NCI-H2196 treated with DMSO at 0.1 percent for 48 hours (cell line): ENCODE measurements at regions not wholly inside any gene's neighbourhood (a gene's known extent, or its start where the extent isn't known, plus 50 kb on each side); places are given as distances from the start of the nearest gene placed in this dataset.

Experiments
- DNase-seq: peaks from one replicate; lab custom pipeline; 2025; ENCODE audit not compliant: unreplicated experiment; lab: John Stamatoyannopoulos, UW

DNA sequence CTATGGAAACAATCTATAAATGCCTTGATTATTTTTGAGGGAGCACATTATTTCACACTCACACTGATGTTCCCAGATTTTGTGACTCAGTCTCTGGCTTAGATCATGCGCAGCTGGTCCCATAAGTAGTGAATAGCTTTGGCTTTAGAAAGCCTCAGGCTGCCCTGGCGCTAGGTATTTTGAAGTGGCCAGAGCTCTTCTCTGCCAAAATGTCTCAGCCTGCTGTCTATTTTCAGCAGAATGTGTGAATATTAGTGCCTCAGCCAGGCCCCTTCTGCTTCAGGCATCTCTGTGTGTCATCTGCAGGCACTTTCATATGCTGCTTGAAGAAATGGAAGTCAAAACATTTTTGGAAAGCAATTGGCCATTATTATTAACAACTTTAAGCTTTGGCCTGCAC lies 931.0 kb upstream of the INTU start:
- DNase-seq = no peak

DNA sequence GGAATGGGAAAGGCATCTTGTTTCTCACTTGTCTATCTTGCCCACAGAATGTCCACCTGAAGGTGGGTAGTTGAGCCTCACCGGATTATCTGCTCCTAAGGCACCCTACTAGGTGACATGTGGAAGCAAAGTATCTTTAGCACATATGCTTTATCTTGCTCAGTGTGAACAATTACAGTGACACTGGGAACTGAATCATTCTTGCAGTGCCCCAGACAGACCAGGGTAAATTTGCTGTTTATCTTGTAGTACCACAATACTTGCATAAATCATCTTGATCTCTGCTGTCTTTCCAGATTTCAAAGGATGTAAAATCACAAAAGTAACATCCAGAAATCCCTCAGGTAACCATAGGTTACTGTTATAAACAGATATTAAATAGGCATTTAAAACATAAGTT lies 930.0 kb upstream of the INTU start:
- DNase-seq = no peak

DNA sequence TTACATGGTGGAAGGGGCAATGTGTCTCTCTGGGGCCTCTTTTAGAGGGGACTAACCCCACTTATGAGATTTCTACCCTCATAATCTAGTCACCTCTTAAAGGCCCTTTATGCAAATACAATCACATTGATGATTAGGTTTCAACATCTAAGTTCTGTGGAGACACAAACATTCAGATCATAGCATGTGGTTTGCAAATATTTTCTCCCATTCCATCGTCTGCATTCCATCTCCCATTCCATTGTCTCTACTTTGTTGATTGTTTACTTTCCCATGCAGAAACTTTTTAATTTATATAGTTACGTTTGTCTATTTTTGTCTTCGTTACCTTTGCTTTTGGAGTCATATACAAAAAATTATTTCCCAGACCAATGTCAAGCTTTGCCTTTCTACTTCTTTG lies 927.5 kb upstream of the INTU start:
- no peak for DNase-seq

DNA sequence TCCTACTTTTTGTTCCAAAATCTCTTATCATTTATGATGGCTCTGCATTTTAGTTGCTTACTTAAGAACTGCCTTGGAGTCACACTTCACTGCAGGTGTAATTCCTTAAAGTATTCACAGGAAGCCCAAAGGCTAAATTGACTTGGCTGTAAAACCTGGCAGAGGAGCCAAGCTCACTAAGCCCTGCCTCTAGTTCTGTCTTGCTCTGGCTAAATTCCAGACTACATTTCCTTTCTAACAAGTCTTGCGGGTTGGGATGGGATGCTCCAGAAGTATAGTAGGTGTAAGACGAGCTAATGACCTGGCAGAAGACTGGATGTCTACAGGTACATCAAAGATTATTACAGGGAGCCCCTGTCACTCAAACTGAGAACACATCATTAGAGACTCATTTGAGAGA lies 924.0 kb upstream of the INTU start:
- DNase-seq = no peak

DNA sequence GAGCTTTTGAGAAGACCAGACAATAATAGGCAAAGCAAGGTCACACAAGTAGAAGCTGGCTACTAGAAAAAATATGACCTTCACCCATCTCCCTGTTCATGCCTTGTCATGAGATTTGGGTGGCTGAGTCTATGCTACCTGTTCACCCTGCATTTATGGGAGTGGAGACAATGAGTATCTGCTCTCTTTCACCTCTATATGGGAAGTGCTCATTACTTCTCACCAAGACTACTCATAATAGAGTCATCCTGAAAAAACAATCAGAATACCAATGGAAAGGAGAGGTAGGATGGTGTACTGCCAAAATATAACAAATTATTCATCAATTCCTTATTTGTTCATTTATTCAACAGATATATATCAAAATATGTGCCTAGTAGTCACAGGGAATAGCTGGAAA lies 921.8 kb upstream of the INTU start:
- no peak for DNase-seq

DNA sequence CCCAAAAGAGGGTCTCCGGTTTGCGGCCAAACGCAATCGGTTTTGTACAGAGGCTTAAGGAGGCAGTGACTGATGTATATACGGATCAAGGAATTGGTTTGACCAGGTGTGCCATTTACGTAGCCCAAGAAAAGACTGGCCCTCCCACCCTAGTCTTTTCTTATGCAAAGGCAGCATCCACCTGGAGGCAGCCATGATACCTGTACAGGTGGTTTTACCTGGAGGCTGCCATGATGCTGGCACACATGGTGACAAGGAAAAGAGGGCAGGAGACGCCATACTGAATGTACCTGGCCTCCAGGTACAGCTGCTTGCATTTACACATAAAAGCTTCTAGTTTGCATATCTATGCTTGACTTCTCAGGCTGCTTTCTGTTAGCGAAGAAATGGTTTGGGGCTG lies 917.7 kb upstream of the INTU start:
- DNase-seq = no peak

DNA sequence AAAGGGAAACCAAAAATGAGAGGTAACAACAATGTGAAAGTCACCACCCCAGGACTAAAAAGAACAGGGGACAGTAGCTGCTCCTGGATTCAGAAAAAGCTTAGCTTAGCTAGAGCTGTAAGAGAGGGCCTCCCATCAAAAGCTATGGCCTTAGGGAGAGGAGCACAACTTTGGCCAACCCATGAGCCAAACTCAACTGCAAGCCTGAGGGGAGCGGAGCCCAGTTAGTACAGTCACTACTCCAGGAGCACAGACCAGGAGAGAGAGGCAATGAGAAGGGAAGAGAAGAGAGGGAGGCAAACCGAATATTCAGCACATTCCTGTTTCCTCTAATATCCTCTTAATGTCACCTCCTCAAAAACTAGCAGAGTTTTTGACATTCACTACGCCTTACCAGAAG lies 917.1 kb upstream of the INTU start:
- DNase-seq = no peak

DNA sequence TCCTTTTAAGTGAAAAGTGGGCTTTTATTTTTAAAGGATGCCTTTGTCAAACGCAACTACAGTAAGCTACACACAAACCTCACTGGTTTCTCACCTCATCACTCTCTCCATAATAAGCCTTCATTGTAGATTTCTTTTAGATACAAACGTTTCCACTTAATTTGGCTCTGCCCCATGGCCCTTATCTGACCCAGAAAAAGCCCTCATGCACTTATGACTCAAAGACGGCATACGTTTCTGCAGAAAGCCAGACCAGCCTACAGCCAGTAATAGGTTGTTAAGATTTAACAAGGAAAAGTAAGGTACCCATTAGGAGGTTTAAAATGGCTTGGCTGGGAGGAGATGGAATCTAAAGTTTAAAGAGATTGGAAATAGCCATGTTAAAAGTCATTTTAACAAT lies 914.6 kb upstream of the INTU start:
- DNase-seq = no peak

DNA sequence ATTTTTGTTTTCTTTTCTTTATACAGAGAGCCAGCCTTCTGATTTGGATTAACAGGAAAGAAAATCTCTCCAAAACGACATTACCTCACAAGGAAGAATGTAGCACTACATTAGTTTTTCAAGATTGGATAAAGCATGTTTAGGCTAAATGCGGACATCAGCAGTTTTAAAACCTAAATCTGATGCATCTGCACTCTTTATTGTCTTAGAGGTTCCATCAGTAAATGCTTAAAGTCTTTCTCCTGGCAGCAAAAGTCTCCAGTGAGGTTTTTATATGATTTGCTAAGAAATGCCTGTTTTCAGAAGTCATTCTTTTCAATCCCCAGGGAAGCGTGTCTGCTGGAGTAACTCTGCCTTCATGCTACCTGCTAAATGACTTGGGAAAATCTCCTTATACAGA lies 912.9 kb upstream of the INTU start:
- no peak for DNase-seq

DNA sequence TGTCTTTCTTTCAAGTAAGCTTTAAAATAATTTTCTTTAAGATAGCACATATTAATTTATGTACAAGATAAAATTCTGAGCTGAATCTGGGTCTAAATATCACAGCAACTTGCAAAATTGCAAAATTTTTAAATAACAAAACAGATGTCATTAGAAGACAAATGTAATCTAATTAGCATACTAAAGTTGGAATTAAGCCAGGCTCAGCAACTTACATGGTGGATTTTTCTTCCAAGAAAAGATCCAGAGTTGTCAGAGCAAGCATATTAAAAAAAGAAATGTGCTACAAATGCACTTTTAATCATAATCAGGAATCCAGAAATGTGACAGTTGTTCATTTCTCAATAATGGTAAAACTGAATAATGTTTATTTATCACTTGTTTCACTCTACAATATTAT lies 906.9 kb upstream of the INTU start:
- no peak for DNase-seq

DNA sequence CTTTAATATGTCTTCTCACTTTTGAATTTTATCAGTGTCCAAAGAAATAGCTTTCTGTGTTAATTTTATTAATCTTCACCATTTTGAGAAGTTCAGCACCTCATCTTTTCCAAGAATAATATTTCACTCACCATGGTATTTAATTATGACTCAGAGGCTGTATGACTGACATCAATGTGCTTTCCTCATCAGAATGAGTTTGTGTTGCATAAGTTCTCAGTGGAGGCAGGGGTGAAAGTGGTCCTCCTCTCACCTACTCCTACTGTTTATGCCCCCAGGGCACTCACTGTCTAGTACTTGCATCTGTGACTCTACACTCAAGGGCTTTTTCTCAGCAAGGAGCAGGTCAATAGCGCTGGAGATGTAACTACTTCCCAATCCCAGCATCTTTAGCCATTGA lies 905.3 kb upstream of the INTU start:
- DNase-seq = no peak

DNA sequence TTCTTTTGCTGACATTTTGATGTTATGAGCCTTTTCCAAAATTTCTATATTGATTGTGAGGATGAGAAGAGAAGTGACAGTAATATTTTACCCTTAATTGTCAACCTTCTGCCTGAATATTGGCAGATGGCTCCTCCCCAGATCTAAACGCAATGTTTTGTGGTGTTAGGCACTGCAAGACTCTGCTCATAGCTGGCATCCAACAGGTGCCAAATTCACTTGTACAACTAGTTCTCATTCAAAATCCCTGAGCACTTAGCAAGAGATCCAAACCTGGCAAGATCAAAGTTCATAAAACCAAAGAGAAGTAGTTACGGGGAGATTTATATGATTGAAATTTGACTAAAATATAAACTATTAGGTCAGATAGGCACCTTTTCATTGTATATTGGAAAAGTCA lies 901.7 kb upstream of the INTU start:
- DNase-seq = no peak

DNA sequence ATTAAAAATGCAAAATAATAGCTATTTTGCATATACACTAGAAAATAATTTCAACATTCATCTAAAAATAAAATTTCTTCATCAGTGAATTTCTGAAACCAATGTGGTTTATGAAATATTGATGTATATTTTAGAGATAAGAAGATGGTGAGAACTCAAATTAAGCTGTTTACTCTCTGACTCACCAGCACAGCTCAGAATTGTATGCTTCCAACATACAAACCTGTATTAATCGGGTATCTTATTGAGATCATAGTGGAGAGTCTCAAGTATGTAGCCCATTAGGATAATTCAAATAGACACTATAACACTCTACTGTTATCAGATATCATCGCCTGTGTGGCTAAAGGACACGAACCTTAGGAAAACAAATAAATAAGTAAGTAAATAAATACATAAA lies 899.5 kb upstream of the INTU start:
- DNase-seq = no peak

DNA sequence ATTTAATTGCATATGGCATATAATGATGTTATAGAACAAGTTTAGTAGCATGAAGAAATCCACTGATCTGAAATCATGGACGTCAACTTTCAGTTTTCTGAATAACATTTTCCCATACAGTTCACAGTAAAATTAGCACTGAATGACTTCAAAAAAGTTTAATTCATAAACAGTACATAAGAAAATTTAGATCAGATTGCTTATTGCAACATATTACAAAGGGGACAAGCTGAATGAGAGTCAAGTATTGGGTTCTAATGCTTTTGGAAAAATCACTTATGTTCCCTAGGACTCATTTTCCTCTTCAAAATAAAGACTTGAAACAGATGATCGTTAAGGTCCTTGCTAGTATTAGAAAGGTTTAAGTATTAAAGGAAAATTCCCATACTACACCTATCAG lies 898.3 kb upstream of the INTU start:
- DNase-seq = no peak

DNA sequence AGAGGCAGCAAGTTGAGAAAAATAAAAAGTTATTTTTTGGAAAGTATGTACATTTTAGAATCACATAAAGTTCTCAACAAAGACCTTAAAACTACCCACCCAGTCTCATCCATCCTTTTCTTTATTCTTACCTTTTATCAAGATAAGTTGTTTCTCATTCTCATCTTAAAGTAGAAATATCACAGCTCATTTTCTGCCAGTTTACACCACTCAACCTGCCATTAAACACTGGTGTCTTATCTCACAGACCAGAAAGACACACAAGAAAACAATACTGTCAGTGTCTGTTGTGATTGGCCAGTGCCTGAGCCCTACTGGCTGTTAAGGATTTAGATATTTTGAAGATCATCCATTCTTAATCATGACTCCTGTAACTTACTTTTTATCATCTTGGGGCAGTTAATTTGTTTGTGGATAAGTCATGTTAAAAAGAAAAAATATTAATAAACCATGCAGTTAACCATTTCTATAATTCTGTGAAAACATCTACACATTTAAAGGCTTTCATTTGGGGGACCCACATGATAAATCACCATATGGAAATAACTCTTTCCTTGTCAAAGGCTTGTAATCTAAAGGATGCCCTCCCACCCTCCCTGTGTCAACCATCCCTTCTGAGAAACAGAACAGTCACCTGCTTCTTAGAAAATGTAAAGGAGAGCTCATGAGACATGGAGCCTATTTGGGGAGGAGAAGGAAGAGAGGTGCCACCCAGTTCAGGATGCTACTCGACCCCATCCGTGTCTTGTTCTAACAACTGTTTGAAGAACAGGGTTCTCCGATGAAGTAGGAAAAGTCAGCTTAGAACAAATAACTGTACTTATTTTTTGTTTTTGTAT lies 897.2 kb upstream of the INTU start:
- no peak for DNase-seq

DNA sequence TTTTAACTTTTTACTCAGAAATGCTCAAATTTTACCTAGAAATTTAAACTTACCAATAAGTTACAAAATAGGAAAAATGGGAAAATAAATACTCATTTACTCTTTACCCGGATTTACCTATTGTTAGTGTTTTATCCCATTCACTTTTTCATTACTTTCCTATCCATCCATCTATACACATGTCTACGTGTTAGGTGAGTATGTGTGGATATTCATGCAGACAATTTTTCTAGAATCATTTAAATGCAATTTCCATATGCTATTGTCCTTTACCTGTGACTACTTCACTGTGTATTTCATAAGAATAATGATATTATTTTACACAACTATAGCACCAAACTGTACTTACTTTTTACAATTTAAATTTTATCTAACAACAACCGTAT lies 896.6 kb upstream of the INTU start:
- no peak for DNase-seq

DNA sequence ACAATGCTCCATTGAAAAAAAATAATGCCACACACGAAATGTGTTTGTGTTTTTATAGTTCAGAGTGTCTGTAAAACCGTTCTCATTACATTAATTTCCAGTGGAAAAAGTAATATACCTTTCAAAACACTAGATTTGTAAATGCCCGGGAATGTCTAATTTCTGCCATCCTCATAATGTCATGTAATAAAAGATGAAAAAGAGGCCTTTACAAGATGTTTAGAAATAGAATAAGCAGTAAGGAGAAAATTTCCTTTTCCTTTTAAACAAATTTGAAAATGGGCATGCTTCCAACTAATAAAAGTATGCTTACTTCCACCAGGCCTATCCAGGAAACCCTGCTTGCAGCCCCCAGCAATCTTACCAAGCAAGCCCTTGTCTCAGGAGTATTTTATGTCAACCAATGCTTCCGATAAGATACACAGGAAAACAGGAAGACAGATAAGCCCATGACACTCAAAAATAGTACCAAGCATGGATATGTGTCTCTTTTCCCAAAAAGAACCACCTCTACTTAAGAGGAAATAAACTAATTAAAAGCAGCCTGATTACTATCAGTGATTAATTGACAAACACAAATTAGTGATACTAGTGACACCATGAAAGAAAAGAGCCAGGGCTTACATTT lies 894.7 kb upstream of the INTU start:
- no peak for DNase-seq

DNA sequence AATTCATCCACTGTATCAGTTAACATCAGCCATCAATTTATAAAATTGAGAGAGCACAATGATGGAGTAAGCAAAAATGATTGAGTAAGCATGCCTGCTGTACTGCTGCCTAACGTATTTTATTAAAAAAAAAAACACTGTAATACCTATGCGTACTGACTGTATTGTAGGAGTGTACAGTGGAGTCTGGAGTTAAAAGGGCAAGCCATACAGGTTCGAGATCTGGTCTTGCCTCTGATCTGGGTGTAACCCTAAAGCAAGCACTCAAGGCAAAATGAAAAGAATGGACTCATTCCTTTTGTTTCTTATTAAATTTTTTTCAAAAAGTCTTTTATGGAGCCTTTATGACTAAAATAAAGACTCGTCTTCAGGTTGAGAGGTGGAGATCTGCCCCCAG lies 894.2 kb upstream of the INTU start:
- no peak for DNase-seq

DNA sequence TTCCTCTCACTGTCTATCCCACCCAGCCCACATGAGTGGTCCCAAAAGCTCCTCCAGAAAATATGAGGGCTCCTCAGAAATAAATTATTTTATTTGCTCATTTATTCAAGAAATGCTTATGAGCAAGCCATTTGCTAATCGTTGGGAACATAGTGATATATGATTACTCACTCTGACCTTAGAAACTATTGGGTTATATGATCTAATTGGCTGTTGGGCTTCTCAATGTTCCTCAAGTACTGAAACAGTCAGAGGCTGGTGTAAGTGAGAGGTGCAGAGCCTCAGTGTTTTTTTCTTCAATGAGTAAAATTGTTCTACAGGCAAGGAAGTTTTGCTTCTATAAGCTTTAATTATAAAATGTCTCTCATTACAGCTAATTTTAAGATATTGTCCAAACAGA lies 893.8 kb upstream of the INTU start:
- no peak for DNase-seq

DNA sequence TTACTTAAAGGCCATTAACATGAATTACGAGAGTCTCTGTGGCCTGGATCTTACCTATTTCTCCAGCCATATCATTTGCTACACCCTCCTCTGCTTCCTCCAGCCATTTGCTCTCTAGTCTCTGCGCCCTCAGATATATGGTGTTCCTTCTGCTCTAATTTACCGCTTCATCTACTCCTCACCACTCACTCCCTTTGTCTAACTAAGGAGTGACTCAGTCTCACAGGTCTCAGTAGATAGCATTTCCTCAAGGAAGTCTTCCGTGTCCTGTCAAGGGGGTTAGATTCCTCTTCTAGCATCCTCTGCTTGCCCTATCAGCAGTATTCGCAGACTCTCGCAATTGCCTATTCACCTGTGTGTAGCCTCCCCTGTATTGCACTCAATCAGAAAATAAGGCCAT lies 892.1 kb upstream of the INTU start:
- DNase-seq = no peak

DNA sequence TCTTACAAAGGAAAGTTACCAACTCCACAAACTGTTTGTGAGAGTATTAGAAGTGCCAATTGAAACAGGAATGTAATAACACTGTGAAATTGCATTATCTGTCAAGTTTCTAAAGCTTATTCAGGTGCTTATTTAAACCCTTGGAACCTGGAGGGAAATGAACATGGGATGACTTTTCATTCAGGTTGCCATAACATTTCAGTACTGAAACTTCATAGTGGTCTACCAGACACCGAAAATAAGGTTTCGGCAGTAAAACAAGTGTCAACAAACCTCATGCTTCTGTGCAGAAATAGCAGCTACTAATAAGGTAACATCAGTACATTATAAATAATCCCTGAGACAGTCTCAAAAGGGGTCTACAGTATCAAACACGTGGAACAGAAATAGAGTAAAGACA lies 890.7 kb upstream of the INTU start:
- no peak for DNase-seq

DNA sequence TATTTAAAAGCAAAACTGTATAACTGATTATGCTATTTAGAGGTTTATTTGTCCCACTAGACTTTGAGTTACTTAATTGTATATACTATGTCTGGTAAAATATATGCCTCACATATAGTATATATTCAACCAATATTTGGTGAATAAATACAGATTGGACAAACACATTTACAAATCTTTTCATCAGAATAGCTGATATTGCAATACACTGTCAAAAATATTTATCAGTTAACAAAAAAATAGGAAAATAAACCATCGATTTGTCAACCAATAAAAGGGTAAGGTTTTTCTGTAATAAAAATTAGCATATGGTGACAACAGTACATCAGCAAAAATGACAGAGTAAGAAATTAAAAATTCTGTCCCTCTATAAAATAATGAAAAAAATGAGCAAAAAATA lies 889.9 kb upstream of the INTU start:
- DNase-seq = no peak

DNA sequence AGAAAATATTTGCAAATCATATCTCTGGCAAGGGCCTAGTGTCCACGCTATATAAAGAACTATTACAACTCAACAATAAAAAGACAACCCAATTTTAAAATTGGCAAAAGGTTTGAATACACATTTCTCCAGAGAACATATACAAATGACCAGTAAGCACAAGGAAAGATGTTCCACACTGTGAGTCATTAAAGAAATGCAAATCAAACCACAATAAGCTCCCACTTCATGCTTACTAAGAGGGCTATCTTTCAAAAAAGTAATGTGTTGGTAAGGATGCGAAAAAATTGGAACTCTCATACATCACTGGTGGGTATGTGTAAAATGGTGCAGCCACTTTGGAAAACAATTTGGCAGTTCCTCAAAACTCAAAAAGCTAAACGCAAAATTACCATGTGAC lies 884.0 kb upstream of the INTU start:
- DNase-seq = no peak
